K562 (cell line): ENCODE measurements at regions not wholly inside any gene's neighbourhood (a gene's known extent, or its start where the extent isn't known, plus 50 kb on each side); places are given as distances from the start of the nearest gene placed in this dataset.

Experiments used
- ATAC-seq: fragments of 200-7000 bp; cut with Tn5 transposase; 3 replicates; pipeline ENCODE4 v1.9.1; 2020; ENCODE audit warnings: moderate library complexity
- BruUV-seq: library from RNA; stranded (reverse); fragments of 400-500 nt; replicated peaks from 2 replicates; lab custom pipeline; 2021; lab: Mats Ljungman, UMichigan
- CTCF ChIA-PET: fragments of 300-600 bp; formaldehyde crosslinking; extraction: SDS; loops from one replicate; lab custom pipeline; 2021; ENCODE audit warnings: low intra/inter-chr PET ratio; lab: Yijun Ruan, JAX
- POLR2A ChIA-PET: fragments of 300-600, 350-650 bp; sonication (Branson Sonifier 250); formaldehyde crosslinking; extraction: SDS; loops from one replicate; lab custom pipeline; 2021; ENCODE audit warnings: antibody characterized with exemption, inconsistent platforms; lab: Yijun Ruan, JAX
- DNase-seq, 4 experiments: peaks; one replicate each; pipeline versions ENCODE4 v3.0.0 to v3.0.0-alpha.2; 2011 to 2018; ENCODE audit warnings: low spot score in 3 of 4, mixed read lengths in 3 of 4; ENCODE audit errors: extremely low read depth in 1 of 4
- FAIRE-seq: peaks from 2 replicates; lab custom pipeline; 2011; peaks lifted over from hg19 to GRCh38; lab: Jason Lieb, UNC
- H2AFZ ChIP-seq: 2 replicates; pipeline ENCODE4 v1.6.0; 2011; ENCODE audit warnings: low read depth, low read length, control low read depth, inconsistent platforms
- H3K27ac ChIP-seq: fragments of 200-600 bp; 3 replicates; pipeline ENCODE4 v1.8.0; 2011; ENCODE audit warnings: low read depth, mild to moderate bottlenecking, control low read depth, inconsistent platforms, low read length, moderate library complexity, mixed read lengths; ENCODE audit errors: extremely low read depth
- H3K27me3 ChIP-seq, 2 experiments: fragments of 300-600 bp in 1 of 2; 2 replicates in 1 of 2; 3 replicates in 1 of 2; pipeline versions ENCODE4 v1.6.0 to v1.8.0; 2011; ENCODE audit warnings: inconsistent platforms in 2 of 2, low read length in 2 of 2, mild to moderate bottlenecking in 1 of 2, mixed read lengths in 1 of 2, moderate library complexity in 1 of 2; ENCODE audit not compliant: control insufficient read depth in 2 of 2, insufficient read depth in 2 of 2
- H3K36me3 ChIP-seq: fragments of 300-600 bp; 3 replicates; pipeline ENCODE4 v1.8.0; 2011; ENCODE audit warnings: mild to moderate bottlenecking, low read length, inconsistent platforms; ENCODE audit not compliant: control insufficient read depth, insufficient read depth
- H3K4me1 ChIP-seq, 2 experiments: fragments of 200-600 bp in 1 of 2; replicated peaks in 1 of 2; 2 replicates in 1 of 2; 3 replicates in 1 of 2; pipeline versions ENCODE4 v1.5.1 to v1.8.0; 2011; ENCODE audit warnings: inconsistent platforms in 2 of 2, low read length in 2 of 2, mild to moderate bottlenecking in 1 of 2, mixed read lengths in 1 of 2, moderate library complexity in 1 of 2; ENCODE audit not compliant: control insufficient read depth in 2 of 2, insufficient read depth in 2 of 2
- H3K4me2 ChIP-seq: 2 replicates; pipeline ENCODE4 v1.6.1; 2011; ENCODE audit warnings: low read length, control low read depth, inconsistent platforms, mixed read lengths; ENCODE audit not compliant: insufficient read depth
- H3K4me3 ChIP-seq: fragments of 200-600 bp; sonication (generic), shearing (Covaris generic); 2 replicates; pipeline ENCODE4 v1.5.1; 2016; ENCODE audit warnings: control low read depth, inconsistent platforms
- H3K79me2 ChIP-seq: fragments of 200-600 bp; 3 replicates; pipeline ENCODE4 v1.8.0; 2011; ENCODE audit warnings: low read length, inconsistent platforms; ENCODE audit not compliant: control insufficient read depth, insufficient read depth
- H3K9ac ChIP-seq, 2 experiments: 2 replicates each; pipeline versions ENCODE4 v1.6.0 to v1.6.1; 2011; ENCODE audit warnings: low read depth in 2 of 2, low read length in 2 of 2, control low read depth in 1 of 2, inconsistent platforms in 1 of 2, mild to moderate bottlenecking in 1 of 2, mixed read lengths in 1 of 2; ENCODE audit not compliant: insufficient read depth in 1 of 2
- H3K9me1 ChIP-seq: one replicate; pipeline ENCODE4 v1.6.0; 2011; ENCODE audit warnings: inconsistent platforms, mild to moderate bottlenecking, low read length, moderate library complexity; ENCODE audit not compliant: control insufficient read depth, insufficient read depth
- H3K9me3 ChIP-seq: replicated peaks from 2 replicates; pipeline ENCODE4 v1.5.1; 2011; ENCODE audit warnings: low read depth, low read length, inconsistent platforms; ENCODE audit not compliant: control insufficient read depth, insufficient read depth
- H4K20me1 ChIP-seq: replicated peaks from 2 replicates; pipeline ENCODE4 v1.6.1; 2011; ENCODE audit warnings: low read length, inconsistent platforms, mixed read lengths; ENCODE audit not compliant: control insufficient read depth, insufficient read depth
- BCL6 ChIP-seq: fragments of 250-450 bp; sonication (Bioruptor Pico); IDR thresholded peaks from 2 replicates; pipeline ENCODE4 v1.4.0; 2020
- CBFB ChIP-seq: sonication (generic); formaldehyde crosslinking; IDR thresholded peaks from 2 replicates; pipeline ENCODE4 v1.4.0; 2020; ENCODE audit warnings: mild to moderate bottlenecking, missing genetic modification reagents
- DMBX1 ChIP-seq: fragments of 250-450 bp; sonication (Bioruptor Pico); IDR thresholded peaks from 2 replicates; pipeline ENCODE4 v1.8.0; 2022; ENCODE audit warnings: inconsistent platforms, mild to moderate bottlenecking, moderate library complexity, borderline replicate concordance
- KLF6 ChIP-seq: fragments of 250-450 bp; sonication (Bioruptor Pico); IDR thresholded peaks from 2 replicates; pipeline ENCODE4 v1.4.0; 2020; ENCODE audit warnings: mild to moderate bottlenecking, moderate library complexity, borderline replicate concordance
- NCOA2 ChIP-seq, 2 experiments: fragments of 450-650 bp; IDR thresholded peaks; 2 replicates each; pipeline ENCODE4 v1.6.1; 2018; ENCODE audit warnings: mild to moderate bottlenecking in 2 of 2, moderate library complexity in 1 of 2; ENCODE audit not compliant: partially characterized antibody in 2 of 2
- PML ChIP-seq: IDR thresholded peaks from 2 replicates; pipeline ENCODE4 v1.6.1; 2012; ENCODE audit warnings: low read length, inconsistent platforms
- TEAD1 ChIP-seq, 2 experiments: fragments of 450-650 bp in 1 of 2; sonication (generic) in 1 of 2; formaldehyde crosslinking; IDR thresholded peaks; 2 replicates each; pipeline versions ENCODE4 v1.4.0 to v1.8.0; 2020 to 2022; ENCODE audit warnings: mild to moderate bottlenecking in 2 of 2, missing genetic modification reagents in 1 of 2
- WGBS: fragments of 100-300 bp; shearing (Covaris generic); methylation state at CpG from one replicate; pipeline ENCODE4 v1.1.6; 2016; ENCODE audit warnings: low coverage, mixed read lengths; ENCODE audit not compliant: insufficient coverage; ENCODE audit errors: missing lambda C conversion rate; 5-methylcytosine and 5-hydroxymethylcytosine counted together
- in situ Hi-C: fragments of 300-500 bp; cut with MboI; formaldehyde crosslinking; loops from 4 replicates; pipeline ENCODE4 v1.15.0; 2018; ENCODE audit warnings: inconsistent platforms, mixed read lengths
- intact Hi-C: fragments of 100-400 bp; cut with micrococcal nuclease; formaldehyde crosslinking; loops from 2 replicates; pipeline ENCODE4 v1.14.2; 2022
- TF ChIP-seq, protein P1 (sequence below): IDR thresholded peaks from 2 replicates; pipeline ENCODE4 v1.6.1; 2012; ENCODE audit warnings: low read depth, low read length, improper control_type of control experiment, borderline replicate concordance

GRCh38 chr2:65628156-65628555, 195.8 kb upstream of the SPRED2 start:
- H3K4me3 ChIP-seq: no peak overlapping the region
- WGBS: 3% methylated on average over 2 of the region's 2 CpGs
- FAIRE-seq (no peak), DNase-seq (no peak), ATAC-seq (no peak)
- TF ChIP-seq NCOA2 (IDR thresholded peaks at IDR 0.05; ENCODE audit: partially characterized antibody in 2 of 2) (no peak), CBFB (CRISPR knock-in tag) (no peak), DMBX1 (no peak), KLF6 (CRISPR knock-in tag) (no peak), TEAD1 (CRISPR knock-in tag; IDR thresholded peaks at IDR 0.05) (no peak), PML (no peak), BCL6 (CRISPR knock-in tag) (no peak)
- TF ChIP-seq, protein P1, sequence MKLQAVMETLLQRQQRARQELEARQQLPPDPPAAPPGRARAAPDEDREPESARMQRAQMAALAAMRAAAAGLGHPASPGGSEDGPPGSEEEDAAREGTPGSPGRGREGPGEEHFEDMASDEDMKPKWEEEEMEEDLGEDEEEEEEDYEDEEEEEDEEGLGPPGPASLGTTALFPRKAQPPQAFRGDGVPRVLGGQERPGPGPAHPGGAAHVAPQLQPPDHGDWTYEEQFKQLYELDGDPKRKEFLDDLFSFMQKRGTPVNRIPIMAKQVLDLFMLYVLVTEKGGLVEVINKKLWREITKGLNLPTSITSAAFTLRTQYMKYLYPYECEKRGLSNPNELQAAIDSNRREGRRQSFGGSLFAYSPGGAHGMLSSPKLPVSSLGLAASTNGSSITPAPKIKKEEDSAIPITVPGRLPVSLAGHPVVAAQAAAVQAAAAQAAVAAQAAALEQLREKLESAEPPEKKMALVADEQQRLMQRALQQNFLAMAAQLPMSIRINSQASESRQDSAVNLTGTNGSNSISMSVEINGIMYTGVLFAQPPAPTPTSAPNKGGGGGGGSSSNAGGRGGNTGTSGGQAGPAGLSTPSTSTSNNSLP: no peak
- H3K36me3 ChIP-seq: no peaks in the 10 kb centered on the region
- no peaks in the 10 kb centered on the region for H3K79me2 ChIP-seq
- no peaks in the 10 kb centered on the region for H3K9me3 ChIP-seq
- no peaks in the 10 kb centered on the region for H3K9me1 ChIP-seq
- intact Hi-C loops (no loop called here), in situ Hi-C loops (no loop called here)
- POLR2A ChIA-PET: no interaction called here
- no peak overlapping the region for H3K9ac ChIP-seq
- CTCF ChIA-PET: no interaction called here
- H3K27me3 ChIP-seq: peaks cover 5 to 13% of the 10 kb centered on the region in 2 experiments; a peak in 4 of 5 replicates
- H4K20me1 ChIP-seq: no peaks in the 10 kb centered on the region
- no TSS peak for BruUV-seq
- H3K4me2 ChIP-seq: no peak overlapping the region
- no peak overlapping the region for H3K27ac ChIP-seq
- no peak overlapping the region for H2AFZ ChIP-seq
- no peaks in the 10 kb centered on the region for H3K4me1 ChIP-seq
